HCT116 (cell line): ENCODE measurements at regions not wholly inside any gene's neighbourhood (a gene's known extent, or its start where the extent isn't known, plus 50 kb on each side); places are given as distances from the start of the nearest gene placed in this dataset.

Experiments used
- CTCF ChIP-seq, 3 experiments: fragments of 200-600 bp in 1 of 3; sonication (generic) in 1 of 3; IDR thresholded peaks in 2 of 3; conservative IDR thresholded peaks in 1 of 3; 2 replicates each; pipeline ENCODE4 v1.5.1; 2012 to 2017; ENCODE audit warnings: low read depth in 2 of 3, low read length in 2 of 3, antibody characterized with exemption in 1 of 3, borderline replicate concordance in 1 of 3, control low read depth in 1 of 3, mild to moderate bottlenecking in 1 of 3, mixed read lengths in 1 of 3, mixed run types in 1 of 3, moderate library complexity in 1 of 3; ENCODE audit not compliant: insufficient read depth in 1 of 3
- EGR1 ChIP-seq: IDR thresholded peaks from 2 replicates; pipeline ENCODE4 v1.6.1; 2012; ENCODE audit warnings: low read depth
- EZH2 ChIP-seq: fragments of 200-600 bp; sonication (generic); IDR thresholded peaks from 2 replicates; pipeline ENCODE4 v1.6.1; 2017; ENCODE audit warnings: antibody characterized with exemption, mixed run types
- MAX ChIP-seq: IDR thresholded peaks from 2 replicates; pipeline ENCODE4 v1.6.1; 2012
- POLR2AphosphoS5 ChIP-seq: IDR thresholded peaks from 2 replicates; pipeline ENCODE4 v1.6.1; 2011; ENCODE audit warnings: mild to moderate bottlenecking, low read depth, low read length, moderate library complexity

DNA sequence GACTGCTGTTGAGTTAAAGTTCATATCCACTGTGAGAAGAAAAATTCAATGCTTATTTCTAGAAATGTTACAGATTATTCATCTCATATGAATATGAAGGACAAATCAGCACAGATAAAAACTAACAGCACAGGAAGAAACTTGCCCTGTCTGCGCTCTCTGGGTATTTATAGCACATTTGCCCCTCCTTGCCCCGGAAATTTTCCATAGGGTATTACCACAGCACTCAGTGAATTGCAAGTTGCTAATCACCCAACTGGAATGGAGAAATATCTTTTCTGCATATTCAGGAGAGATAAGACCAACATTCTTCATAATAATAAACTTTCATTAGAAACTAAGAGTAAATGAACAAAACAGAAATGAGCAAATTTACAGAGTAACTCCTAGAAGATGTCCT lies 318.0 kb upstream of the KLF12 start:
- TF ChIP-seq EGR1 (no peak), CTCF (IDR thresholded peaks at IDR 0.05 in 2 of 3, conservative IDR thresholded peaks at IDR 0.05 in 1 of 3; ENCODE audit: borderline replicate concordance in 1 of 3, insufficient read depth in 1 of 3, low read depth in 2 of 3, low read length in 2 of 3) (no peak), MAX (no peak), EZH2 (no peak), POLR2AphosphoS5 (no peak)
